Renal cortical epithelial cell (primary cell): ENCODE measurements at regions not wholly inside any gene's neighbourhood (a gene's known extent, or its start where the extent isn't known, plus 50 kb on each side); places are given as distances from the start of the nearest gene placed in this dataset.

Experiments
- DNase-seq: peaks from one replicate; pipeline ENCODE4 v3.0.0-alpha.2; 2011; ENCODE audit warnings: low read depth

DNA sequence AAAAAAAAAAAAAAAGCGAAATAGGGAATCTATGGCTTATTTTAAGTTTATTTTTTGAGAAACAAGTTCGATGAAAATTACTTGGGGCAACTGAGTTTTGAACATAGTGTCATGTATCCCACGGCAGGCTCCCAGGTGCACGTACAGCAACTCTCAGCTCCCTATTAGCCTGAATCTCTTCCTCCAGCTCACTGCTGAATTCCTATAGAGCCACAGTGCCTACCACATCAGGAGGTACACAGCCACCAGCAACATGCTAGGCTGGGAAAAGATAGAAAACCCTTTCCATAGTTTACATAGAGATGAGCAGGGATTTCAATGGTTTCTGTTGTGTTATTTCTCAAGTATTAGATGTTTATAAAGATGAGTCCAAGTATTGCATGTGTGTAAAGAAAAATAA lies 115.9 kb upstream of the RGMB start:
- no peak for DNase-seq

GRCh38 chr5:98663521-98663920 lies 109.9 kb upstream of the RGMB start:
- DNase-seq = peak; percentile 2

DNA sequence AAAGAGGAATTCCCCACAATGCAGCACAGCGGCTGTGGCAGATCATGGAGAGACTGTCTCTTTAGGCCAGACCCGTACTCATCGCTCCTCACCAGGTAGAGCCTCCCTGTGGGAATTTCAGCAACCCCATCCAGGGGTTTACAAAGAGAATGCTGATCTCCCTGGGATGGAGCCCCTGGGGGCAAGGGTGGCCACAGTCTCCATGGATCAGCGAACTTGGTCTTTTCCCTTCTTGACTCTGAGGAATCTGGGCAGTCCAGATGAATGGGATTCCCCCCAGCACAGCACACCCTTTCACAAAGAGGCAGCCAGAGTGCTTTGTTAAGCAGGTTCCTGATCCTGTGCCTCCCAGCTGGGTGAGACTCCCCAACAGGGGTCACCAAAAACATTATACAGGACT lies 108.7 kb upstream of the RGMB start:
- DNase-seq = no peak

DNA sequence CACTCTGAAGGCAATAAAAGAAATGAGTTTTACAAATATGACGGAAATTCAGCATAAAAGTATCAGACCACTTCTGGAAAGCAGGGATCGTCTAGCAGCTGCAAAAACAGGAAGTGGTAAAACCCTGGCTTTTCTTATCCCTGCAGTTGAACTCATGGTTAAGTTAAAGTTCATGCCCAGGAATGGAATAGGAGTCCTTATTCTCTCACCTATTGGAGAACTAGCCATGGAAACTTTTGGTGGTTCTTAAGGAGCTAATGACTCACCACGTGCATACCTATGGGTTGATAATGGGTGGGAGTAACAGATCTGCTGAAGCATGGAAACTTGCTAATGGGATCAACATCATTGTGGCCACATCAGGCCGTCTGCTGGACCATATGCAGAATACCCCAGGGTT lies 93.5 kb upstream of the RGMB start:
- DNase-seq = peak; percentile 29

DNA sequence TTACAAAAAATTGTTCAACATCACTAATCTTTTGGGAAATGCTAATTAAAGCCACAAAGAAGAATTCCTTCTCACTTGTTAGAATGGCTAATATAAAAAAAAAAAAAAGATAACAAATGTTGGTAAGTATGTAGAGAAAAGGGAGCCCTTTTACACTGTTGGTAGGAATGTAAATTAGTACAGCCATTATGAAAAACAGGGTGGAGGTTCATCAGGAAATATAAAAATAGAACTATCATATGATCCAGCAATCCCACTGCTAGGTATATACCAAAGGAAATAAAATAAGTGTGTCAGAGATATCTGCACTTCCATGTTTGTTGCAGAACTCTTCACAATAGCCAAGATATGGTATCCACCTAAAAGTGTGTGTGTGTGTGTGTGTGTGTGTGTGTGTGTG lies 83.5 kb upstream of the RGMB start:
- no peak for DNase-seq

GRCh38 chr5:98694902-98695301 lies 78.6 kb upstream of the RGMB start:
- DNase-seq = no peak

DNA sequence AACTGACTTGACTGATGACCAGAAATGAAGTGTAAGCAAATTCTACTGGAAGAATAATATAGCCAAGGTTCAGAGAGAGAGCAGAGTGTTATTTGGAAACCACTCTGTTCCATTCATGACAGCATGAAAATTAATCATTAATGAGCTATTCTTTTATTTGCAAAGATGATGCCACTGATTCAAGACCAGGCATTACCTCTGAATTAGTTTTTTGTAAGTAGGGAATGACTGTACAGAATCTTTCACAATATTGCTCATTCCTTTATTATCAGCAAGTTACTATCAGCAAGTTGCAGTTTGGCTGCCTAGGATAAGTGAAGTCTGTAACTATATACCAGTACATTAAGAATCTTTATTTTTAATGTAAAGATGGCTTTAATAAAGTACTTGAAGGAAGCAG lies 75.1 kb upstream of the RGMB start:
- DNase-seq = peak; percentile 61

DNA sequence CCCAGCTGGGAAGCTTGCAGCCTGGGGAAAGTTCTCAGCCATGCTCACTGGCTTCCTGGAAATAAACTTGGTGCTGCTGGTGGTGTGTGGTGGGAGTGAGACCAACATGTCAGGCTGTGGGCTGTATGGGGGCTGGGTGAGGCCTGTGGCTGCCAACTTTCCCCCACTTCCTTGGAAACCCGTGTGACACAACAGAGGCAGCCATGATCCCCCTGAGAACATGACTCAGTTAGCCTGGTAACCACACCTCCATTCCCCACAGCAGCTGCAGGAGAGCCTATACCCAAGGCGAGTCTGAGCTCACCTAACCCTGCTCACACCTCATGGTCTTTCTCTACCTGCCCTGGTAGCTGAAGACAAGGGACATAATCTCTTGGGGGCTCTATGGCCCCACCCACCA lies 72.7 kb upstream of the RGMB start:
- DNase-seq = peak; percentile 1

DNA sequence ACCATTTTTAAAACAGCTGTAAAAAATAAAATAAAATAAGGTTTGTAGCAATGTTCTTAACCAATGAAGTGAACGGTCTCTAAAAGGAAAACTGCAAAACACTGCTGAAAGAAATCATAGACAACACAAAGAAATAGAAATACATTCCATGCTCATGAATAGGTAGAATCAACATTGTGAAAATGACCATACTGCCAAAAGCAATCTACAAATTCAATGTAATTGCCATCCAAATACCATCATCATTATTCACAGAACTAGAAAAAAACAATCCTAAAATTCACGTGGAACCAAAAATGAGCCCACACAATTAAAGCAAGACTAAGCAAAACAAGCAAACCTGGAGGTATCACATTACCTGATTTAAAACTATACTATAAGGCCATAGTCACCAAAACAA lies 67.6 kb upstream of the RGMB start:
- no peak for DNase-seq

- DNase-seq = no peak
Observed at GRCh38 chr5:98709681-98710080, 63.8 kb upstream of the RGMB start.

GRCh38 chr5:98713027-98713426 lies 60.4 kb upstream of the RGMB start:
- no peak for DNase-seq

GRCh38 chr5:98713856-98714255 lies 59.6 kb upstream of the RGMB start:
- DNase-seq = no peak

DNA sequence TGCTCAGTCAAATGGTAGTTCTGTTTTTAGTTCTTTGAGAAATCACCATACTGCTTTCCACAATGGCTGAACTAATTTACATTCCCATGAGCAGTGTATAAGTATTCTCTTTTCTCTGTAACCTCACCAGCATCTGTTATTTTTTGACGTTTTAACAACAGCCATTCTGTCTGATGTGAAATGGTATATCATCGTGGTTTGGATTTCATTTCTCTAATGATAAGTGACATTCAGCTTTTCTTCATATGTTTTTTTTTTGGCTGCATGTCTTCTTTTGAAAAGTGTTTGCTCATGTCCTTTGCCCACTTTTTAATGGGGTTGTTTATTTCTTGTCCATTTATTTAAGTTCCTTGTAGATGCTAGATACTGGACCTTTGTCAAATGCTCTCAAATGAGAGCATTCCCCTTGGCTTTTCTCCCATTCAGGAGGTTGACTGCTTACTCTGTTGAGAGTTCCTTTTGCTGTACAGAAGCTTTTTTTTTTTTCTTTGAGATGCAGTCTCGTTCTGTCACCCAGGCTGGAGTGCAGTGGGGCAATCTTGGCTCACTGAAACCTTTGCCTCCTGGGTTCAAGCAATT lies 58.7 kb upstream of the RGMB start:
- no peak for DNase-seq

DNA sequence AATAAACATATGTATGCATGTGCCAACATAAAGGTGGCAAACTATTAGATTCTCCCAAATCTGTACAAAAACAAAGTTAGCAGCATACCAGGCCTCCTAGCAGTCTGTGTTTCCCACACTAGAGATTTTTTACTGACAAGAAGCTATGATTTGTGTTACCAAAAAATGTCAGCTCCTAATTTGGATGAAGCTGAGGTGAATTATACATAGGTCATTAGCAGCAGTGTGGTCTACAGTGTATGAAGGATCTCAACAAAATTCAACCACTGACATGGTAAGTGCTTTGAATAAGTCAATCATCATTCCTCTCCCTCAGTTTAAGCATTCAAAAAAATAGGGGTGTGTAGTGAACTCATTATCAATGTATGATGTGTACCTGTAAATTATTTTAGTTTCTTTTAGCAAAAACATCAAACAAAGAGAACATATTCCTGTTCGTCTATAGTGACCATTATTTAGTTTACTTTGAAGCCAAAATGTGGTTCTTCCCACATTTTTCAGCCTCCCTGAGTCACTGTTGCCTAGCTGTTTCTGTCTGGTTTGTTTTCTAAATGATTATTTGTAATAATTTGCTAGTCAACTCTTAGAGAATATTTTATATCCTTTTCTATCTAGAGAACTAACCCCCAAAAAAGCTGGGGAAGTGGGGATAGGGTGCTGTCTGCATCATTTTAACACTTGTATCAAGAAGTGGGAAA lies 52.1 kb upstream of the RGMB start:
- no peak for DNase-seq

DNA sequence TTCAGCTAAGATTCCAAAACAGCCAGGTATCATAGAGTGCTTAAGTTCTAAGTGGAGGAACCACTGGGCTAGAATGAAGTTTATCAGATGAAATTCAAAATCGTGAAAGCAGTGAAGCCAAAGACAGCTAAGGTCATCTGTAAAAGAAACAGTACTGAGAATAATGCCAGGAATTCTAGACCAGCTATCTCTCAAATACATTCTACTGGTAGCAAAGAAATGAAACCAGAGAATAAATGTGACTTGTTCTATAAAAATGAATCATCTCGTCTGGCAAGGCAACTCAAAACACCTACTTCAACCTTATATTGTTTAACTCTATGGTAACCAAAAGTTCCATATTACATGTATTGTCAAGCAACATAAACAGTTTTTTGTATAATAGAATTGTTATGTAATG lies 51.3 kb upstream of the RGMB start:
- DNase-seq = no peak

GRCh38 chr5:98723061-98723460 lies 50.4 kb upstream of the RGMB start:
- no peak for DNase-seq
